ENCODE measurements at regions not wholly inside any gene's neighbourhood (a gene's known extent, or its start where the extent isn't known, plus 50 kb on each side); places are given as distances from the start of the nearest gene placed in this dataset.

- no peak for TF ChIP-seq CTCF (IDR thresholded peaks at IDR 0.05)
- 64 to 67% methylated on average over 5 of the region's 5 CpGs for WGBS, 2 donors
- Histone ChIP-seq H3K9me3 (peaks cover 0 to 13% (median 5%) of the 10 kb centered on the region in 11 donors), H3K4me1 (no peaks in the 10 kb centered on the region), H3K27me3 (no peaks in the 10 kb centered on the region), H3K27ac (no peak overlapping the region), H3K4me3 (no peak overlapping the region), H3K36me3 (no peaks in the 10 kb centered on the region)
- DNase-seq (no peak), ATAC-seq (no peak)
- intact Hi-C loops (cut with DNase I), result no loop called here
Measured at GRCh38 chr17:70956726-70957125, 787.4 kb downstream of the KCNJ2 start.

- DNase-seq (no peak), ATAC-seq (no peak)
- Histone ChIP-seq H3K4me3 (no peak overlapping the region), H3K36me3 (no peaks in the 10 kb centered on the region), H3K27me3 (no peaks in the 10 kb centered on the region), H3K27ac (no peak overlapping the region), H3K9me3 (peaks cover 0 to 17% (median 4%) of the 10 kb centered on the region in 11 donors), H3K4me1 (no peaks in the 10 kb centered on the region)
- TF ChIP-seq CTCF (IDR thresholded peaks at IDR 0.05), result no peak
- intact Hi-C loops (cut with DNase I), result no loop called here
- WGBS, 2 donors, result 85 to 90% methylated on average over 3 of the region's 3 CpGs
Measured at GRCh38 chr17:70961341-70961740, 792.0 kb downstream of the KCNJ2 start.

GRCh38 chr17:70968302-70968701, 799.0 kb downstream of the KCNJ2 start:
- intact Hi-C loops (cut with DNase I), result no loop called here
- H3K27ac ChIP-seq, result no peak overlapping the region
- no peaks in the 10 kb centered on the region for H3K27me3 ChIP-seq
- no peak overlapping the region for H3K4me3 ChIP-seq
- 72 to 74% methylated on average over 3 of the region's 3 CpGs for WGBS, 2 donors
- DNase-seq (no peak), ATAC-seq (no peak)
- H3K9me3 ChIP-seq, result peaks cover 0 to 24% (median 8%) of the 10 kb centered on the region in 11 donors
- TF ChIP-seq CTCF (IDR thresholded peaks at IDR 0.05), result no peak
- H3K36me3 ChIP-seq, result no peaks in the 10 kb centered on the region
- no peaks in the 10 kb centered on the region for H3K4me1 ChIP-seq

- Histone ChIP-seq H3K9me3 (peaks cover 0 to 24% (median 8%) of the 10 kb centered on the region in 11 donors), H3K27me3 (no peaks in the 10 kb centered on the region), H3K36me3 (no peaks in the 10 kb centered on the region), H3K4me1 (no peaks in the 10 kb centered on the region), H3K27ac (no peak overlapping the region), H3K4me3 (no peak overlapping the region)
- DNase-seq (no peak), ATAC-seq (no peak)
- intact Hi-C loops (cut with DNase I), result no loop called here
- WGBS, 2 donors, result 79 to 86% methylated on average over 6 of the region's 6 CpGs
- TF ChIP-seq CTCF (IDR thresholded peaks at IDR 0.05), result no peak
Measured at GRCh38 chr17:70969521-70970034, 800.2 kb downstream of the KCNJ2 start.
